NCI-H1092 treated with DMSO at 0.1 percent for 48 hours (cell line): ENCODE measurements at regions not wholly inside any gene's neighbourhood (a gene's known extent, or its start where the extent isn't known, plus 50 kb on each side); places are given as distances from the start of the nearest gene placed in this dataset.

Experiments
- DNase-seq: peaks from one replicate; lab custom pipeline; 2025; lab: John Stamatoyannopoulos, UW

DNA sequence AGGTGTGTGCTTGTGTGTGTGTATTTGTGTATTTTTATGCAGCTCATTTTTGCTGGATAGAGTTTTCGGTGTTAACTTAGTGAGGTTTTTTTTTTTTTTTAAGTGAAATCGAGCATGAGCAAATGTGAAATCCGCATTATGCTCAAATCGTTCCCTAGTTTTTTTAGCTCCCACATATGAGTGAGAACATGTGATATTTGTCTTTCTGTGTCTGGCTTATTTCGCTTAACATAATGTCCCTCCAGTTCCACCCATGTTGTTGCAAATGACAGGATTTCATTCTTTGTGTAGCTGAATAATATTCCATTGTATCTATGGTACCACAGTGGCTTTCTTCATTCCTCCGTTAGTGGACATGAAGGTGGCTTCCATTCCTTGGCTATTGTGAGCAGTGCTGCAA lies 1103.3 kb upstream of the EEF2KMT start:
- DNase-seq: no peak

DNA sequence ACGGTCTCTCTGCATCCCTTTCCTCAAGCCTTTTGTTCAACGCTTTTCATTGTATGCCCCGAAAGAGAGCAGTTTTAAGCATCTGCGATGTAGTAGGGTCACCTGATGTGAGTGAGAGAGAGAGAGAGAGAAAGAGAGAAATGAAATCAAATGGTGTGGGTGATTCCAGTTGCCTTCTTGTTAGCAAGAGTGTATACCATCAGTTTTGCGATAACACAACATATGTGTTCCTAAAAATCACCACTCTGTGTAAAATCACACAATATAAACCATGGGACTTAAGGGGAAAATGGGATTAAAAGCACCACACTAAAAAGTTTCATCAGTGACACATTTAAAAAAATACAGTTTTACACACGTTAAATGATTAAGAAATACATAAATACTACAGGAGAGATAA lies 1102.7 kb upstream of the EEF2KMT start:
- DNase-seq: no peak

DNA sequence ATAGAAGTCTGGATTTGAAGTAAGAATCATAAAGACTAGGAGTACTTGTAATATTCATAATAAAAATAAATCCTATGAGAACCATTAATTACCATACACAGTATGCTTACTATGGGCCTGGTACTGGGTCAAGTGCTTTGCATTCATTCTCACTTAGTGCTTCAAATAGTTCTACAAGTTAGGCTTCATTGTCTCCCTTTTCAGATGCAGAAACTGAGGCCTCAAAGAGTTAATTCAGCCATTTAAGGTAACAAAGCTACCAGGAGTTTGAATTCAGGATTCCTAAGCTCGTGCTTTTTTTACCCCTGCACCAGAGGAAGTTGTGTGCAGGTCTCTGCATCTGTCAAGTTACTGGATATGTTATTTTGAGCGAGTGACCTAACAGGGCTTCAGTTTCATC lies 1098.4 kb upstream of the EEF2KMT start:
- DNase-seq: no peak

DNA sequence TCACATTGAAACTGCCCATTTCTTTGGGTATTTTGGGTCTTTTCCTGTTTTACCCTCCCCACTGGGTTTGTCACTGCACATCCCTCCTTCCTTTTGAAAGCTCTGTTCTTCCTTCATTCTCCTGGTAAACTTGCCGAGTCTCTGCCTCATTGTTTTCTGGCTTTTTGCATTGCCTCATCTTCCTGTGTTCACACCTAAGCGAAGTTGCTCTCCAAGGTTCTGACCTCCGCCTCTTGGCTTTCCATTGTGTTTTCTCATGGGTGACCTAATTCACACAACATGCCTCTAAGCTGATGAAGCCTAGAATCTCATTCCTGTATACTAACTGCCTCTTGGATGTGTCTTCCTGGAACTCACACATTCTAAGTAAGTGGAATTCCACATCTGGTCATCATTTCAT lies 1096.1 kb upstream of the EEF2KMT start:
- no peak for DNase-seq

DNA sequence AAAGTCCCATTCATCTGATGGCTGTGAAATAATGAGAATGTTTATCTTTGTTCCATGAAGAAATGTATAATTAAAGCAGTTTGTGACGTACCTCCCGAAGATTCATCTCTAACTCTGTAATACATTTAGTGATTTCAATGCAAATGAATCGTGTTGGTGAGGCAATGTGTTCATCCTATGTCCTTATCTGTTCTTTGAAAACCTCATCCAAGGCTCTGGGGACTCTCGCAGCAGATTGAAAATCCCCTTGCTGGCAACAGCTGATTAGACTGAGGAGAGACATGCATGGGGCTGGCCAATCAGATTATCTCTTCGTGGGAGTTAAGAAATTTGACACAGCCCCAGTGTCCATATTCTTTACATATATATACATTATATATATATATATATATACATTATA lies 1095.4 kb upstream of the EEF2KMT start:
- DNase-seq: no peak

DNA sequence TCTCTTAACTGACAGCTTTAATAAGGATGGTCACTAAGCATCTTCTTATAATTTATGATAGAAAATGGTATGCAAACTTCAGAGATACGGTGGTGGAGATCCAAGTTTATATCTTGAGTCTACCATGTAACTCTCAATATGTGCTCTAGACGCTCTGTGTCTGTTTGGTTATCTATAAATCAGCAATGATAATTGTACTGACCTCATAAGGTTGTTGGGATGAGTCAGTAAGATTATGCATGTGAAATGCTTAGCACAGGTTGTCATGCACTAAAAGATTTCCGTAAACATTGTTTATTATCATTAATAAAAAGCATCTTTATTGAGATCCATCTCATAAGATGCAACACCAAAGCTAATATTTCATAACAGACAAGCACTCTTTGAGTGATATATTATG lies 1094.9 kb upstream of the EEF2KMT start:
- no peak for DNase-seq

DNA sequence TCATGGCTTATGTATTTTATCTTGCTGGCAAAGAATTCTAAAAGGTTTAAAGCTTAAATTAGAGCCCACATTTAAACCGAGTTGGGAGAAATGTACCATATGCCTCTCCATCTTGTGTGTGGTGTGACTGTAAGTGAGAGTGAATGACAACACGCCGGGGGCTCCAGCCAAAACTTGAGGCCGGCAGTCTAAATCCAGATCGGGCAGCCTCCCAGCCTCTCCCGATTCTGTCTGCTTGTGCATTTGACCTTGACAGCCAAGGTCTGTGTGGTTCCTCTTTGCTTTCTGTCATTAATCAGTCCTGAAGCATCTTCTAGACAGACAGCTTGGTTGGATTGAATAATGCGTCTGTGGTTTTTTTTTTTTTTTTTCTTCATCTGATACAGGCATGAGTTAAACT lies 1093.2 kb upstream of the EEF2KMT start:
- DNase-seq: no peak

DNA sequence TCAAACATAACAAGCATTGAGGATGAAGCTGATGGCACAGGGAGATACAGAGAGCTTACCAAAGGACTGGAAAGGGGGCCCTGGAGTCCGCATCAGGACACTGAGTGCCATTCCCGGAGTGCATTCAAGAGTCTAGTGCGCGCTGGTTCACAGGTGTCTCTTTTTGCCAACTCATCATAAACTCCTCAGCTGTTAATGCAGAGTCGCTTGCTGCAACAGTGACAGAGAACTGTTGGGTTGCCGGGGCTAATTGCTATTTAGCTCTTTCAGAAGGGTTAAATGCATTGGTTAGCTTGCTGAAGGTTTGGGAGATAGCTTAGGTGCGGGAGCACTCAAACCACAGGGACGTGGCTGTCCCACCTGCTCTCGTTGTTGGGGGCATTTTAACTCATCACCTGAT lies 1091.6 kb upstream of the EEF2KMT start:
- no peak for DNase-seq

DNA sequence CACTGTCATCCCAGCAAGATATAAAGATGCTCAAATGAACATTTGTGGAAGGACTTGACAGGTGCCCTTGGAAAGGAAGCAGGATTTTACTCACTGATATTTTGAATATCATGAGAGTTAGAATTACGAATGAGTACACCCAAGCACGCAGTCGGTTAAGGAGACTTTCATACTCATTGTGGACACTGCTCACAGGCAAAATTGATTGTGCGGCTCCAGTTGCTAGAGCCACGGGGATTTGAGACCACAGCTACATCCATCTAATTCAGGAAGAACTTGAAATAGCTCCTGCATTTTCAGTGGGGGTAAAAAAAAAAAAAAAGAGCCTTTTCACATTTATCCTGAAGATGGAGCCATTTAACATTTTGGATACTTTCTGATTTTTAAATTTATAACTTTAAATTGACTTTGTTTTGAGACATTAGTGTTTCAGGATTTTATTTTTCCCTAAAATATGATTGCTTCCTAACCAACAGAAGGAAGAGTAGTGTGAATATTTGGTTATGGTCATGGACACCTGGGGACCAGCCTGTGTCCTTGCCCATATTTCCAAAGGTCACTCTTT lies 1080.1 kb upstream of the EEF2KMT start:
- no peak for DNase-seq

DNA sequence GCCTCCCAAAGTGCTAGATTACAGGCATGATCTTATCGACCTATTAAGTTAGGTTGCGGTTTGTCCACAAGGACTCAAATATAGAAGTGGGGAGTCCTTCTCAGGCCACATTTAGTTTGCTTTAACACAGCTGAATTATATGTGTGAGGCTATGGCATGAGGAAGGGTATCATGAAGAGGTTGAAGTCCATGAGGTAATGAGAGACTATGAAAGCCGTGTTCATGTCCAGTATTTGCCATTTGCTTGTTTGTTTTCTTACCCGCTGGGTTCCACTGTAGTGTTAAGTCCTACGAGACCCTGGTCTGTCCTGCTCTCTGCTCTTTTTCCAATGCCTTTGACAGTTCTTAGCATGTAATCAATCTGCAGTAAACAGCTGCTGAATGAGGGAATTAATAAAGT lies 1072.4 kb upstream of the EEF2KMT start:
- DNase-seq: no peak

DNA sequence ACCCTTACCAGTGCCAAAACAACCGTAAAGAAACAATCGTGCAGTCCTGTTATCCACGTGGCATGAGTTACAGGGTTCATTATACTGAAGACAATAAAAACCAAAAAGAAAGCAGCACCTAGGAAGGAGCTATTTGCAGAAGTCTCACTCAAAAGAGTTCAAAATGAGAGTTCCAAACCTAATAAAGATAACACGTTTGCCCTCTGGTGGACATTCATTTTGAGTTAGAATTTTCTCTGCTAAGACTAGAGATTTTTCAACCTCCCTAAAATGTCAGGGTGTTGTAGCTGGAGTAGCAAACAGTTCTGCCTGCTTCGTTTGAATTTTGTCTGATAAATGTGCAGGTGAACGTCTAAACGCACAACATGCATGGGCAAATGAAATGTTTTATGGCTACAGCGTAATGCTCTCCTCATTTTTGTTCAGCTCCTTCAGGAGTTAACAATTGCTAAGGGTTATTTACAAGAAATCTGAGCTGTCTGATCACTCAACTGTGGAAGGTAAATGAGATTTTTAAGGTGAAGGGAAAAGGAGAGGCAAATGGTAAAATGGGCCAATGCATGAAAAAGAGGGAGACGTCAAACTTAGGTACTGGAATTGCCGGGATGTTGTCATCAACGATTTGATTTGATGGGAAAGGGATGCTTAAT lies 1067.9 kb upstream of the EEF2KMT start:
- DNase-seq: no peak

DNA sequence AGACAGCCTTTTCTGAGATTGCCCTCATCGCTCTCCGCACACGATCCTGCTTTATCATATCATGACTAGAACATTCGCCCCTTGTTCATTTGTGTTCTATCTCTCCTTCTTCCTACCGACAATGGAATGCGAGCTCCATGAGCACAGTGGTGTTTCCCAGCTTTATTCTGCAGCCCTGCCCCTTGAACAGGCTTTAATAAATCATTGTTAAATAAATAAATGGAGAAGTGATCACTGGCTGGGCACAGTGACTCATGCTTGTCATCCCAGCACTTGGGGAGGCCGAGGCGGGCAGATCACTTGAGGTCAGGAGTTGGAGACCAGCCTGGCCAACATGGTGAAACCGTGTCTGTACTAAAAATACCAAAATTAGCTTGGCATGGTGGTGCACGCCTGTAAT lies 1063.3 kb upstream of the EEF2KMT start:
- no peak for DNase-seq

DNA sequence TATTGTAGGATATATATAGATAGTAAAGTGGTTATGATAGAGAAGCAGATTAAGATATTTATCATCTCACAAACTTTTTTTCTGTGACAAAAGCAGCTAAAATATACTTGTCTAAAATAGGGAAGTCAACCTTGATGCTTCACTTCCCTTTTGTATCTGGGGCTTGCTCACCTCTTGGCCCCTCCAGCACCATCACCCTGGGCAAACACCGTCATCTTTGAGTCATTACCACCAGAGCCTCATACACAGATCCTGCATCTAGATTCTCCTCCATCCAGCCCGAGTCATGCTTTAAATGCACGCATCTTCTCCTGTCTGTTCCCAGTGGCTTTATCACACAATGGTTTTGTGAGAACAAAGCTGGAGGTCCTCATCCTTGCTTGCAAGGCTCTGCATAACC lies 1062.7 kb upstream of the EEF2KMT start:
- DNase-seq: no peak

DNA sequence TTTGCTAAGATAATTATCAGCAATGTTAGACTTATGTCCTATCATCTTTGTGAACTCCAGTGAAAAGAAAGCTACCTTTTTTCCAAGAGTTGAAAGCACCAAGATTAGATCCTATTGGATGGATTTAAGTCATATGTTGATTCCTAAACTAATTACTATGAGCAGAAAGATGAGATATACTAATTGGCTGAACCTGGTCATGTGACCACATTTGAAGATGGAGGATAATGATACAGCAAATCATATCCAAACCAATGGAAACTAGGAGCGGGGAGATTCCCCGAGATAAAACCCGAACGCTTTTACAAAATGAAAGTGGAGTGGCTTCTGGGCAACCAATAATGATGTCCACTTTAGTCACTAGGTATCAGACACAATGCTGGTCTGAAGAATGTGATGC lies 1060.2 kb upstream of the EEF2KMT start:
- no peak for DNase-seq

DNA sequence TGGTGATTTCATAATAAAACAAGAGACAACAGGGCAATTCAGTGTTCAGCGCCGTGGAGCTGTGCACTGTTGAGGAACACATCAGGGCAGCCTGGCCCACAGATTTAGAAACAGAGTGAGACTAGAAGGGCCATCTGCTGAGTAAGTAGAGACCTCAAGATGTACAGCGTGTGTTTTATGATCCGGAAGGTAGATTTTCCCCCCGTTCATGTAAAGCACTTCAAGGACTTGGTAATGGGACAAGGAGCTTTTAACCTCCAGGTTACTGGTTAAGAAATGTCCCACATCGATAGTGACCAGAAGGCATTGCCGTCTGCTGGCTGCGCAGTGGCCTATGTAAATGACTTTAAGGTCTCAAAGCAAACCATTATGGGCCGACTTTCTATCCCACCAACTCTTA lies 1057.7 kb upstream of the EEF2KMT start:
- DNase-seq: no peak

DNA sequence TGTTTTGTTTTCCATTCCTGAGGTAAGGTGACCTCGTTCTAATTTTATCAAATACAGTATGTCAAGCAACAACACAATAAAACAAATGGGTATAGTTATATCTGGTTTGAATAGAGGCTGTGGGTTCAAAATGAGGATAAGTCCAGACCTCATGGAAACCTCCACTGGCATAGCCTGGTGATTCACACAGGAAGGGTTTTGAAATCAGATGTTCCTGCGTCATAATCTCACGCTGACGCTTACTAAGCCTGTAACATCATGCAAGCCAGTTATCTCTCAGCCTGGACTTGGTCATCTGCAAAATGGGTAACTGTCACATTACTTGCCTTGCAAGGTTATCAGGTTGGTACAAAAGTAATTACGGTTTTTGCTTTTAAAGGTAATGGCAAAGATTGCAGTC lies 1056.3 kb upstream of the EEF2KMT start:
- no peak for DNase-seq

DNA sequence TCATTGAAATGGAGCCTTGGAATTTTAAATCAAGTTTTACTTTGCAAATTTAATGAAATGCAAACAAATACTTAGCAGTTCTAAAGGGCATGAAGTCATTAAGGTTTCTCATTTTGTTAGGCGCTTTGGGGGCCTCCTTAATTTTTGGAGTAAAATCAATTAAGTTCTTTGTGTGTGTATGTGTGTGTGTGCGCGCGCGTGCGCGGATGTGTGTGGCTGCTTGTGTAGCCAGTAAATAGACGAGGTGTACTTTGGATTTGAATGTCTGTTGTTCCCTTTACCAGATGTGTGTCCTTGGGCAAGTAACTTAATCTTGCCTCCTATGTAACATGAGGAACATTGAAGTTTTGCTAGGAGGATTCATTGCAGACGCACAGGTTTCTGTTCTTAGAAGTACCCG lies 1051.4 kb upstream of the EEF2KMT start:
- DNase-seq: no peak

DNA sequence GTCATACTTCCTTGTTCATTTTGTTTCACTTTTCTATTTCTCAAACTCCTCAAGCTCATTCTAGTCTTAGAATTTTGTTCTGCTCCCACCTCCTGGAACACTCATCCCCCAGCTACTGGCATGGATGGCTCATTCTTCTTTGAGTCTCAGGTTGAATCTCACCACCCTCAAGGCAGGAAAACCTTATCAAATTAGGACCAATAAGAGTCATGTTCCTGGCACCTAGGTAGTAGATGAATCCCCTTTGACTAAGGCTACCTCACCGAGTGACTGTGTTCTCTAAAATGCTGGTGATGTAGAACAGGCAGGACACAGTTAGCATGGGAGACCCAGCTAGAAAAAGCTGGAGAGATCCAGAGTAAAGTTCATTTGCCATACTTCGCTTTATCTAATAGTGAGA lies 1050.8 kb upstream of the EEF2KMT start:
- DNase-seq: no peak

DNA sequence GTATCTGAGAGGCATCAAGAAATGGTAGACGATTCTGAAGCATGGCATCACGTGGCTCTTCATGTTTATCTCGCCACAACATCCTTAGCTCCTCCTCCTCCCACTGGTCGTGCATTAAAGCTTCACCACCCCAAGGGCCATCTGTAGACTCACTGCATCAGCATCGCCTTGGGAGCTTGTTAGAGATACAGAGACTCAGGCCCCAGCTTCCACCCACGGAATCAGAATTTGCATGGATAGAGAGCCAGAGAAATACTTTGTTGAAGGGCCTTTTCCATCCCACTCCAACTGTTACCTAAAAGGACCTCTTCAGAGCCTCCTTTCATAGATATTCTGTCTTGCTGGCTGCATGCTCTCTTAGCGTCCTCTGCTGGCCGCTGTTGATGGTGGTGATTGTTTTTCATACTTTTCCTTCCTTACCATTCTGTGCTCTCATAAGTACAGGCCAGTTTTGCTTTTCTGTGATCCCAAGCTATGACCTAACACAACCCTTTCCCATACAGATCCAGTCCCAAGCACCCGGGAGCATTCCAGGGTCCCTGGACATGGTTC lies 1049.4 kb upstream of the EEF2KMT start:
- no peak for DNase-seq

DNA sequence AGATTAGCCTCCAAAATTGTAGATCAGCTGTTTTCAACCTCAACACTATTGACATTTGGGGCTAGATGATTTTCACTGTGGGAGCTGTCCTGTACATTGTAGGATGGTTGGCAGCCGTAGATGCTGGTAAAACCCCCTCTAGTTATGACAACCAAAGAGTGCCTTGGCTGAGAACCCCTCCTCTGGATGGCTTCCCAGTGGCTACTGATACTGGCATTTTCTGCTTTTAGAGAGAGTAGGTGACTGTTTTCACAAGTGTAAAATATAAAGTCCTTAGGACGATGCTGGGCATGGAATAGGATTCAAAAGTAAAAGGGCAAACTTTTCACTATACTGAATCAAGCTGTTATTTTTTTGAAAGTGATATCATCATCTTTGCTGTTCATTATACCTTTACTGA lies 1048.8 kb upstream of the EEF2KMT start:
- no peak for DNase-seq

DNA sequence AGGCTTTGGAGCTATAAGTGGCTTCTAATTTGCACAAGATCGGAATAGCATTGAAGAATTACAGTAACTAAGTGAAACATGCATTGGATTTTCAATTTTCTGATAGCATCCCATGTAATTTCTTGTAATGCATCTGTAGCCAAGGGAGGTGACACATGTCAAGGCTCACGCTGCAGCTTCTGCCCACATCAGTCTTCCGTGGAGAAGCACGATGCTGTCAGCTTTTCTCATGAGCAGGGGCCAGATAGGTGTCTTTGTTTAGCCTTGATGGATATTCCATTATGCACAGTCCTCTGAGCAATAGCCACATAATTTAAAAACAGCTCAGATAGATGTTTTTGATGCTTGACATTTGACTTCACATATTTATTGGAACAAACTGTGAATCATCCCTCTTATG lies 1046.9 kb upstream of the EEF2KMT start:
- DNase-seq: no peak

DNA sequence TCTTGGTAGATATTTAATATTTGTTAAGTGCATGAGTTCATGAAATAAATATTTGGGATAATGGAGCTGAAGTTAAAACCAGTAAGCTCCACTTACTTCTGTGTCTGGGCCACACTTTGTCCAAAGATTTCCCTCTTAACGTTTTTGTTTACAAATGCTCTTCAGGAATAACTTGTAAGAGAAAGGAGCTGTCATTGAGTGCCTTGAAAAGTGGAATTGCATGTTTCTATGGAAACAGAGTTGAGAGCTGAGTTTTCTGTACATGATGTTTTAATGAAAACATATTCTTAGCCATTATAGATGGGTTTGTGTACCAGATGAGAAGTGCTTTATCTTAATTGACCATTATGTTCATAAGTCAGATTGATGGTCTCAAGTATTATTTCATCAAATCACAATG lies 1045.4 kb upstream of the EEF2KMT start:
- DNase-seq: no peak

DNA sequence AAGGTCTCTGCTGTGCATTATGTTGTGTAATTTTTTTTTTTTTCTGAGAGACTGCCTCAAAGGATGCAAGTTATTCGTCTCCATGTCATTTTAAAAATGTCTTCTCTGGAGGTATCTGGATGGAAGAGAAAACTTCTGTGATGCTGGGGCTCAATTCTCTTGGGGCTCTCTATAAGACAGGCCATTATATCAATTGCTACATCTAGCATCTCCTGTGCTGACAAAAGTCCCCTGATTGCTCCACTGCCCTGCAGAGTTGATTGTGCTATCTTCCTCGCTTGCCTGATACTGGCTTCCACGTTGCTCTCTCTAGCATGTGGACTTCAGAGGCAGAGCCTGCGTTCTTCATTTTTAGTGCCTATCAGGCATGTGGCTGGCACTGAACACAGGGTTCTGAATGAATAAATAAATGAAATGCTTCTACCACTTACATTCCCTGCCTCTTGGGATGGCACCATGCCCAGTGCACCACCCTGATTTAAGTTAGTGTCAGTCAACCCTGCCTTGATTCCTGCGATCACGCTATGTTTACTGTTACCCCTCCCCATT lies 1035.5 kb upstream of the EEF2KMT start:
- no peak for DNase-seq

DNA sequence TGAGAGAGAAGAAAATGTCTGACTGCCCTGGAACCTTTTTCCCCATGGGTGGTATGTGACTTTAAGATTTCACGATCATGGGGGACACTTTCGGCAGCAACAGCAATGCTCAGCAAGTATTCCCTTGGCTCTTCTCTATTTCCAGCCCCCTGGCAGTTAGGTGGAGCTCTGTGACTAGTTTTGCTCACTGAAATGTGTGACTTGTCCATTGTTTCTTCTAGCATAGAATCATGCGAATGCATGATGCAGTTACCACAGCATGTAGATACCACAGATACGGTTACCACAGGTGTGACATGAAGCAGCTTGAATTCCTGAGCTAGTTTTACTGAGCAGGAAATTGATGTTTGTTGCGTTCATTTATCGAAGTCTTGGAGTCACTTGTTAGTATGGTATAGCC lies 1034.5 kb upstream of the EEF2KMT start:
- DNase-seq: no peak
